ENCODE measurements at regions not wholly inside any gene's neighbourhood (a gene's known extent, or its start where the extent isn't known, plus 50 kb on each side); places are given as distances from the start of the nearest gene placed in this dataset.

DNA sequence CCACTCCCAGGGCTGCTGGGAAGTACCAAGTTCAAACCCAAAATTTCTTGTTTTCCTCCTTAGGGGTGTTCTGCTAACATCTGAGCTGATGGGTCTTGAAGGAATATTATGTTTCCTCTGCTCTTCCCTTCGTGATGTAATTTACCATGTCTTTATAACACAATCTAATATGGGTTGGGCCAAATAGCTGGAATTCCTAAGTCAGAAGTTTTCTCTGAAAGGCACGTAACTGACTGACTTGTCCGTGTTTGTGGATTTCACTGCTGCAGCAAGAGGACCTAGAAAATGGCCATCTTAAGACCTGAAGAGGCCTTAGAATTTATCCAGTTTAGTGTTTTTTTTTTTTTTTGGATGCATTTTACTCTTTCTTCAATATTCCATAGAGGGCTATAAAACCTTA, 256.7 kb downstream of the DCDC2C start:
- no peak for DNase-seq (ENCODE audit: low spot score)
- BruUV-seq (replicated peaks): no TSS peak
- in situ Hi-C loops (cut with HindIII; ENCODE audit: extremely low pct_ligation_motif_present, low pct_unique_long_range_greater_than_20kb) (no loop called here), intact Hi-C loops (cut with micrococcal nuclease; ENCODE audit: unreplicated experiment) (no loop called here)
- no peak overlapping the region for H3K4me2 ChIP-seq (ENCODE audit: low read depth, low read length)
- TF ChIP-seq ZBTB42 (CRISPR knock-in tag; IDR thresholded peaks at IDR 0.05): no peak
- TF ChIP-seq ZNF547 (CRISPR knock-in tag; IDR thresholded peaks at IDR 0.05): no peak
- TF ChIP-seq, protein P1, sequence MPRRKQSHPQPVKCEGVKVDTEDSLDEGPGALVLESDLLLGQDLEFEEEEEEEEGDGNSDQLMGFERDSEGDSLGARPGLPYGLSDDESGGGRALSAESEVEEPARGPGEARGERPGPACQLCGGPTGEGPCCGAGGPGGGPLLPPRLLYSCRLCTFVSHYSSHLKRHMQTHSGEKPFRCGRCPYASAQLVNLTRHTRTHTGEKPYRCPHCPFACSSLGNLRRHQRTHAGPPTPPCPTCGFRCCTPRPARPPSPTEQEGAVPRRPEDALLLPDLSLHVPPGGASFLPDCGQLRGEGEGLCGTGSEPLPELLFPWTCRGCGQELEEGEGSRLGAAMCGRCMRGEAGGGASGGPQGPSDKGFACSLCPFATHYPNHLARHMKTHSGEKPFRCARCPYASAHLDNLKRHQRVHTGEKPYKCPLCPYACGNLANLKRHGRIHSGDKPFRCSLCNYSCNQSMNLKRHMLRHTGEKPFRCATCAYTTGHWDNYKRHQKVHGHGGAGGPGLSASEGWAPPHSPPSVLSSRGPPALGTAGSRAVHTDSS (CRISPR knock-in tag; conservative IDR thresholded peaks at IDR 0.05): no peak
- TF ChIP-seq BCL6 (CRISPR knock-in tag; IDR thresholded peaks at IDR 0.05): no peak
- TF ChIP-seq SMC3 (IDR thresholded peaks at IDR 0.05; ENCODE audit: low read length): no peak
- no peak for TF ChIP-seq GABPA (IDR thresholded peaks at IDR 0.05; ENCODE audit: low read depth, low read length)
- TF ChIP-seq GABPA (CRISPR knock-in tag; IDR thresholded peaks at IDR 0.05; ENCODE audit: low read depth): no peak
- TF ChIP-seq, protein P2, sequence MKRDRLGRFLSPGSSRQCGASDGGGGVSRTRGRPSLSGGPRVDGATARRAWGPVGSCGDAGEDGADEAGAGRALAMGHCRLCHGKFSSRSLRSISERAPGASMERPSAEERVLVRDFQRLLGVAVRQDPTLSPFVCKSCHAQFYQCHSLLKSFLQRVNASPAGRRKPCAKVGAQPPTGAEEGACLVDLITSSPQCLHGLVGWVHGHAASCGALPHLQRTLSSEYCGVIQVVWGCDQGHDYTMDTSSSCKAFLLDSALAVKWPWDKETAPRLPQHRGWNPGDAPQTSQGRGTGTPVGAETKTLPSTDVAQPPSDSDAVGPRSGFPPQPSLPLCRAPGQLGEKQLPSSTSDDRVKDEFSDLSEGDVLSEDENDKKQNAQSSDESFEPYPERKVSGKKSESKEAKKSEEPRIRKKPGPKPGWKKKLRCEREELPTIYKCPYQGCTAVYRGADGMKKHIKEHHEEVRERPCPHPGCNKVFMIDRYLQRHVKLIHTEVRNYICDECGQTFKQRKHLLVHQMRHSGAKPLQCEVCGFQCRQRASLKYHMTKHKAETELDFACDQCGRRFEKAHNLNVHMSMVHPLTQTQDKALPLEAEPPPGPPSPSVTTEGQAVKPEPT (CRISPR knock-in tag; IDR thresholded peaks at IDR 0.05; ENCODE audit: low read depth): no peak
- no peak for TF ChIP-seq KLF15 (CRISPR knock-in tag; IDR thresholded peaks at IDR 0.05; ENCODE audit: borderline replicate concordance)
- TF ChIP-seq NFKB2 (CRISPR knock-in tag; IDR thresholded peaks at IDR 0.05; ENCODE audit: borderline replicate concordance): no peak
- TF ChIP-seq ZSCAN21 (CRISPR knock-in tag; IDR thresholded peaks at IDR 0.05; ENCODE audit: borderline replicate concordance): no peak
- TF ChIP-seq MXD4 (CRISPR knock-in tag; IDR thresholded peaks at IDR 0.05): no peak
- TF ChIP-seq, protein P3, sequence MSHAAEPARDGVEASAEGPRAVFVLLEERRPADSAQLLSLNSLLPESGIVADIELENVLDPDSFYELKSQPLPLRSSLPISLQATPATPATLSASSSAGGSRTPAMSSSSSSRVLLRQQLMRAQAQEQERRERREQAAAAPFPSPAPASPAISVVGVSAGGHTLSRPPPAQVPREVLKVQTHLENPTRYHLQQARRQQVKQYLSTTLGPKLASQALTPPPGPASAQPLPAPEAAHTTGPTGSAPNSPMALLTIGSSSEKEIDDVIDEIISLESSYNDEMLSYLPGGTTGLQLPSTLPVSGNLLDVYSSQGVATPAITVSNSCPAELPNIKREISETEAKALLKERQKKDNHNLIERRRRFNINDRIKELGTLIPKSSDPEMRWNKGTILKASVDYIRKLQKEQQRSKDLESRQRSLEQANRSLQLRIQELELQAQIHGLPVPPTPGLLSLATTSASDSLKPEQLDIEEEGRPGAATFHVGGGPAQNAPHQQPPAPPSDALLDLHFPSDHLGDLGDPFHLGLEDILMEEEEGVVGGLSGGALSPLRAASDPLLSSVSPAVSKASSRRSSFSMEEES (CRISPR knock-in tag; IDR thresholded peaks at IDR 0.05): no peak
- TF ChIP-seq NCOR1 (IDR thresholded peaks at IDR 0.05; ENCODE audit: borderline replicate concordance, low read length): no peak
- TF ChIP-seq MAZ (IDR thresholded peaks at IDR 0.05; ENCODE audit: borderline replicate concordance, low read depth, low read length): no peak
- no peak for TF ChIP-seq MAZ (CRISPR knock-in tag; IDR thresholded peaks at IDR 0.05; ENCODE audit: low read depth)
- TF ChIP-seq KLF12 (CRISPR knock-in tag; IDR thresholded peaks at IDR 0.05; ENCODE audit: borderline replicate concordance): no peak
- no peak for TF ChIP-seq SALL2 (CRISPR knock-in tag; IDR thresholded peaks at IDR 0.05)
- H3K27ac ChIP-seq (ENCODE audit: extremely low read length, insufficient read depth, low read length): no peak overlapping the region
- ChIA-PET POLR2A (no interaction called here), CTCF (ENCODE audit: low intra/inter-chr PET ratio, low total read pairs) (interaction anchor here (1.9 kb wide), 1 partner anchor 94 kb away, joined by 15 read pairs; no protein-coding TSS in a partner anchor)
- FAIRE-seq: no peak
- no peak overlapping the region for H2AFZ ChIP-seq (ENCODE audit: low read length)
- H4K20me1 ChIP-seq (ENCODE audit: insufficient read depth, low read length): no peaks in the 10 kb centered on the region
- no peak overlapping the region for H3K4me3 ChIP-seq (replicated peaks in 1 of 3; ENCODE audit: insufficient read depth in 1 of 3, low read depth in 2 of 3, low read length in 3 of 3)
- H3K9me3 ChIP-seq (ENCODE audit: low read length): no peaks in the 10 kb centered on the region
- no peak overlapping the region for H3K9ac ChIP-seq (ENCODE audit: insufficient read depth, low read depth, low read length)
- no peak for ATAC-seq
- no peaks in the 10 kb centered on the region for H3K36me3 ChIP-seq (replicated peaks in 1 of 2; ENCODE audit: control insufficient read depth in 1 of 2, insufficient read depth in 2 of 2, low read length in 2 of 2)
- peaks cover 3 to 18% of the 10 kb centered on the region in 2 experiments; a peak in 4 of 5 replicates for H3K27me3 ChIP-seq (ENCODE audit: control insufficient read depth in 1 of 2, insufficient read depth in 2 of 2, low read length in 2 of 2)
- WGBS (ENCODE audit: low lambda C conversion rate): 2% methylated on average over 3 of the region's 3 CpGs
- no peaks in the 10 kb centered on the region for H3K79me2 ChIP-seq (ENCODE audit: insufficient read depth, low read length)
- H3K4me1 ChIP-seq (ENCODE audit: insufficient read depth, low read length): no peaks in the 10 kb centered on the region
